ENCODE measurements at regions not wholly inside any gene's neighbourhood (a gene's known extent, or its start where the extent isn't known, plus 50 kb on each side); places are given as distances from the start of the nearest gene placed in this dataset.

GRCh38 chr12:11981121-11981733, 89.5 kb upstream of the BCL2L14 start:
- TF ChIP-seq POLR2A (IDR thresholded peaks at IDR 0.05): no peak
- no peak for TF ChIP-seq CTCF (IDR thresholded peaks at IDR 0.05)

All from lower leg skin (tissue), 3 donors.